Endothelial cell of umbilical vein (primary cell): ENCODE measurements at regions not wholly inside any gene's neighbourhood (a gene's known extent, or its start where the extent isn't known, plus 50 kb on each side); places are given as distances from the start of the nearest gene placed in this dataset.

Experiments
- BruUV-seq: library from RNA; stranded (reverse); fragments of 400-500 nt; replicated peaks from 2 replicates; lab custom pipeline; 2021; lab: Mats Ljungman, UMichigan
- CTCF ChIA-PET: fragments of 300-600, 350-600 bp; sonication (Branson Sonifier 250); formaldehyde crosslinking; loops from one replicate; lab custom pipeline; 2021; ENCODE audit warnings: antibody characterized with exemption, inconsistent platforms; lab: Charles Lee
- POLR2A ChIA-PET: fragments of 300-600, 350-600 bp; sonication (Branson Sonifier 250); formaldehyde crosslinking; loops from one replicate; lab custom pipeline; 2021; ENCODE audit warnings: antibody characterized with exemption, inconsistent platforms; lab: Charles Lee
- DNase-seq: peaks from one replicate; pipeline ENCODE4 v3.0.0-alpha.2; 2011; ENCODE audit warnings: low read depth, low spot score
- FAIRE-seq: peaks from 2 replicates; lab custom pipeline; 2011; peaks lifted over from hg19 to GRCh38; lab: Jason Lieb, UNC
- H2AFZ ChIP-seq: 2 replicates; pipeline ENCODE4 v1.6.0; 2012; ENCODE audit warnings: low read depth, low read length, control low read depth, inconsistent platforms
- H3K27ac ChIP-seq: 2 replicates; pipeline ENCODE4 v1.5.1; 2011; ENCODE audit warnings: low read depth, mild to moderate bottlenecking, control low read depth, low read length, moderate library complexity; ENCODE audit not compliant: insufficient read depth
- H3K27me3 ChIP-seq, 2 experiments: 2 replicates each; pipeline versions ENCODE4 v1.6.0 to v1.6.1; 2011; ENCODE audit warnings: low read length in 2 of 2, mixed read lengths in 1 of 2; ENCODE audit not compliant: control insufficient read depth in 2 of 2, insufficient read depth in 2 of 2
- H3K36me3 ChIP-seq, 2 experiments: 2 replicates in 1 of 2; 3 replicates in 1 of 2; pipeline ENCODE4 v1.5.1; 2011; ENCODE audit warnings: low read length in 2 of 2, mild to moderate bottlenecking in 1 of 2, moderate library complexity in 1 of 2; ENCODE audit not compliant: control insufficient read depth in 2 of 2, insufficient read depth in 2 of 2; ENCODE audit errors: extremely low read depth in 1 of 2
- H3K4me1 ChIP-seq: 3 replicates; pipeline ENCODE4 v1.5.1; 2011; ENCODE audit warnings: mild to moderate bottlenecking, low read length; ENCODE audit not compliant: control insufficient read depth, insufficient read depth; ENCODE audit errors: extremely low read depth
- H3K4me2 ChIP-seq: 2 replicates; pipeline ENCODE4 v1.6.1; 2011; ENCODE audit warnings: low read length, control low read depth, mixed read lengths; ENCODE audit not compliant: insufficient read depth
- H3K4me3 ChIP-seq, 3 experiments: fragments of 200-600 bp in 1 of 3; sonication (generic), shearing (Covaris generic) in 1 of 3; replicated peaks in 1 of 3; 2 replicates each; pipeline ENCODE4 v1.5.1; 2011 to 2016; ENCODE audit warnings: control low read depth in 3 of 3, low read length in 3 of 3, mild to moderate bottlenecking in 2 of 3, inconsistent platforms in 1 of 3, low read depth in 1 of 3, moderate library complexity in 1 of 3; ENCODE audit not compliant: insufficient read depth in 1 of 3
- H3K79me2 ChIP-seq: 2 replicates; pipeline ENCODE4 v1.6.0; 2012; ENCODE audit warnings: low read length, inconsistent platforms; ENCODE audit not compliant: control insufficient read depth, insufficient read depth
- H3K9ac ChIP-seq: replicated peaks from 2 replicates; pipeline ENCODE3; 2011; ENCODE audit warnings: low read length, control low read depth; ENCODE audit not compliant: insufficient read depth; ENCODE audit errors: extremely low read depth
- H3K9me1 ChIP-seq: replicated peaks from 3 replicates; pipeline ENCODE4 v1.6.0; 2011; ENCODE audit warnings: mild to moderate bottlenecking, low read length; ENCODE audit not compliant: control insufficient read depth, insufficient read depth; ENCODE audit errors: extremely low read depth
- H3K9me3 ChIP-seq: replicated peaks from 2 replicates; pipeline ENCODE4 v1.5.1; 2012; ENCODE audit warnings: low read length, inconsistent platforms; ENCODE audit not compliant: control insufficient read depth, insufficient read depth
- H4K20me1 ChIP-seq: replicated peaks from 2 replicates; pipeline ENCODE3; 2011; ENCODE audit warnings: mild to moderate bottlenecking, low read length; ENCODE audit not compliant: control insufficient read depth, insufficient read depth; ENCODE audit errors: extremely low read depth
- CTCF ChIP-seq, 2 donors: IDR thresholded peaks; 1 replicate in 1 of 2; 2 replicates in 1 of 2; pipeline ENCODE4 v1.5.1; 2011; ENCODE audit warnings: low read length in 2 of 2, mild to moderate bottlenecking in 2 of 2, moderate library complexity in 2 of 2, control low read depth in 1 of 2, inconsistent platforms in 1 of 2, low read depth in 1 of 2; ENCODE audit not compliant: insufficient read depth in 1 of 2; ENCODE audit errors: extremely low read depth in 1 of 2
- EZH2 ChIP-seq: IDR thresholded peaks from 2 replicates; pipeline ENCODE4 v1.6.1; 2012; ENCODE audit warnings: borderline replicate concordance, low read depth, mild to moderate bottlenecking, moderate library complexity, low read length, inconsistent platforms; ENCODE audit not compliant: severe bottlenecking
- FOS ChIP-seq: IDR thresholded peaks from 2 replicates; pipeline ENCODE4 v1.6.1; 2011; ENCODE audit warnings: mild to moderate bottlenecking, low read length, moderate library complexity, borderline replicate concordance; ENCODE audit not compliant: insufficient read depth
- GATA2 ChIP-seq: IDR thresholded peaks from 2 replicates; pipeline ENCODE4 v1.7.0; 2011; ENCODE audit warnings: low read depth, mild to moderate bottlenecking, moderate library complexity, mixed read lengths, low read length; ENCODE audit not compliant: insufficient read length, insufficient read depth
- JUN ChIP-seq: IDR thresholded peaks from 2 replicates; pipeline ENCODE4 v1.6.1; 2011; ENCODE audit warnings: borderline replicate concordance, low read depth; ENCODE audit not compliant: insufficient read length, insufficient read depth
- MAX ChIP-seq: IDR thresholded peaks from 2 replicates; pipeline ENCODE4 v1.6.1; 2011; ENCODE audit not compliant: insufficient read depth, insufficient read length
- MYC ChIP-seq: IDR thresholded peaks from one replicate; pipeline ENCODE4 v1.6.1; 2011; ENCODE audit warnings: mild to moderate bottlenecking, low read depth, low read length
- POLR2A ChIP-seq: IDR thresholded peaks from 2 replicates; pipeline ENCODE4 v1.6.1; 2012; ENCODE audit warnings: low read depth, mild to moderate bottlenecking, control low read depth, low read length
- POLR2AphosphoS5 ChIP-seq: IDR thresholded peaks from 2 replicates; pipeline ENCODE4 v1.6.1; 2012; ENCODE audit warnings: low read depth, mild to moderate bottlenecking, control low read depth, low read length, moderate library complexity; ENCODE audit not compliant: insufficient read depth
- dilution Hi-C: fragments of 300-500 bp; cut with MboI; formaldehyde crosslinking; loops from one replicate; pipeline ENCODE4 v1.15.0; 2019; ENCODE audit warnings: low sequenced_read_pairs; ENCODE audit not compliant: extremely low pct_ligation_motif_present
- intact Hi-C: fragments of 100-400 bp; cut with micrococcal nuclease; formaldehyde crosslinking; loops from one replicate; pipeline ENCODE4 v1.10.0; 2022

GRCh38 chr10:80976658-80977057 is 439.0 kb downstream of the SH2D4B start:
- no peak for FAIRE-seq
- no peak overlapping the region for H2AFZ ChIP-seq
- H3K36me3 ChIP-seq: no peaks in the 10 kb centered on the region
- no peak overlapping the region for H3K4me2 ChIP-seq
- H3K27ac ChIP-seq: no peak overlapping the region
- no peaks in the 10 kb centered on the region for H3K9me3 ChIP-seq
- dilution Hi-C loops (no loop called here), intact Hi-C loops (no loop called here)
- BruUV-seq: no TSS peak
- H3K27me3 ChIP-seq: no peaks in the 10 kb centered on the region
- H3K4me1 ChIP-seq: no peaks in the 10 kb centered on the region
- no peak overlapping the region for H3K9ac ChIP-seq
- no peaks in the 10 kb centered on the region for H4K20me1 ChIP-seq
- no peak overlapping the region for H3K4me3 ChIP-seq
- no peaks in the 10 kb centered on the region for H3K79me2 ChIP-seq
- ChIA-PET CTCF (no interaction called here), POLR2A (no interaction called here)
- no peak for DNase-seq
- H3K9me1 ChIP-seq: no peaks in the 10 kb centered on the region
- TF ChIP-seq CTCF (IDR thresholded peaks at IDR 0.05; ENCODE audit: extremely low read depth in 1 of 2, insufficient read depth in 1 of 2, low read depth in 1 of 2, low read length in 2 of 2) (no peak), FOS (no peak), JUN (no peak), POLR2A (no peak), MAX (no peak), EZH2 (no peak), MYC (no peak), POLR2AphosphoS5 (no peak), GATA2 (no peak)
